ENCODE measurements at regions not wholly inside any gene's neighbourhood (a gene's known extent, or its start where the extent isn't known, plus 50 kb on each side); places are given as distances from the start of the nearest gene placed in this dataset.

DNA sequence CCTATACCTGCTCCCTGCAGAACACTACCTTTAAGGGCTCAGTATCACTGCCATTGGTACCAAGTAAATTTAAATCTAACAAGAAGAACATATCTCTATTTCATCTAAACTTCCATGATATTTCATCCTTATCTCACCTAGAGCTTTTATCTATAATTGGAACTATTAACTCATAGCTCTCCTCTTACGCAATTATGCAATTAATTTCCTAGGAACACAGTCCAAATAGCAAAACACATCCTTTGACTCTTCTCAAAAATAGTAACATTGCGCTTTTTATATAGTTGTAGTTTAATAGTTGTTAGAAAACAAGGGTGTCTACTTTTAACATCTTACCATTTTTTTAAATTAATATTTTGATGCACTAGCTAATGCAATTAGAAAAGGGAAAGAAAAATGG, 986.8 kb upstream of the SLC35B3 start:
- no peak for TF ChIP-seq MAFK (IDR thresholded peaks at IDR 0.05; ENCODE audit: low read depth, low read length)
- TF ChIP-seq, protein P1, sequence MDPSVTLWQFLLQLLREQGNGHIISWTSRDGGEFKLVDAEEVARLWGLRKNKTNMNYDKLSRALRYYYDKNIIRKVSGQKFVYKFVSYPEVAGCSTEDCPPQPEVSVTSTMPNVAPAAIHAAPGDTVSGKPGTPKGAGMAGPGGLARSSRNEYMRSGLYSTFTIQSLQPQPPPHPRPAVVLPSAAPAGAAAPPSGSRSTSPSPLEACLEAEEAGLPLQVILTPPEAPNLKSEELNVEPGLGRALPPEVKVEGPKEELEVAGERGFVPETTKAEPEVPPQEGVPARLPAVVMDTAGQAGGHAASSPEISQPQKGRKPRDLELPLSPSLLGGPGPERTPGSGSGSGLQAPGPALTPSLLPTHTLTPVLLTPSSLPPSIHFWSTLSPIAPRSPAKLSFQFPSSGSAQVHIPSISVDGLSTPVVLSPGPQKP (IDR thresholded peaks at IDR 0.05; ENCODE audit: borderline replicate concordance, low read depth, low read length): no peak
- TF ChIP-seq CHD1 (IDR thresholded peaks at IDR 0.05; ENCODE audit: low read depth, low read length): no peak
- TF ChIP-seq, protein P2, sequence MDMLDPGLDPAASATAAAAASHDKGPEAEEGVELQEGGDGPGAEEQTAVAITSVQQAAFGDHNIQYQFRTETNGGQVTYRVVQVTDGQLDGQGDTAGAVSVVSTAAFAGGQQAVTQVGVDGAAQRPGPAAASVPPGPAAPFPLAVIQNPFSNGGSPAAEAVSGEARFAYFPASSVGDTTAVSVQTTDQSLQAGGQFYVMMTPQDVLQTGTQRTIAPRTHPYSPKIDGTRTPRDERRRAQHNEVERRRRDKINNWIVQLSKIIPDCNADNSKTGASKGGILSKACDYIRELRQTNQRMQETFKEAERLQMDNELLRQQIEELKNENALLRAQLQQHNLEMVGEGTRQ (IDR thresholded peaks at IDR 0.05; ENCODE audit: low read depth, low read length): no peak
- TF ChIP-seq CEBPB (IDR thresholded peaks at IDR 0.05; ENCODE audit: low read depth, low read length): peak; percentile 74
- TF ChIP-seq, protein P3, sequence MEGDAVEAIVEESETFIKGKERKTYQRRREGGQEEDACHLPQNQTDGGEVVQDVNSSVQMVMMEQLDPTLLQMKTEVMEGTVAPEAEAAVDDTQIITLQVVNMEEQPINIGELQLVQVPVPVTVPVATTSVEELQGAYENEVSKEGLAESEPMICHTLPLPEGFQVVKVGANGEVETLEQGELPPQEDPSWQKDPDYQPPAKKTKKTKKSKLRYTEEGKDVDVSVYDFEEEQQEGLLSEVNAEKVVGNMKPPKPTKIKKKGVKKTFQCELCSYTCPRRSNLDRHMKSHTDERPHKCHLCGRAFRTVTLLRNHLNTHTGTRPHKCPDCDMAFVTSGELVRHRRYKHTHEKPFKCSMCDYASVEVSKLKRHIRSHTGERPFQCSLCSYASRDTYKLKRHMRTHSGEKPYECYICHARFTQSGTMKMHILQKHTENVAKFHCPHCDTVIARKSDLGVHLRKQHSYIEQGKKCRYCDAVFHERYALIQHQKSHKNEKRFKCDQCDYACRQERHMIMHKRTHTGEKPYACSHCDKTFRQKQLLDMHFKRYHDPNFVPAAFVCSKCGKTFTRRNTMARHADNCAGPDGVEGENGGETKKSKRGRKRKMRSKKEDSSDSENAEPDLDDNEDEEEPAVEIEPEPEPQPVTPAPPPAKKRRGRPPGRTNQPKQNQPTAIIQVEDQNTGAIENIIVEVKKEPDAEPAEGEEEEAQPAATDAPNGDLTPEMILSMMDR (conservative IDR thresholded peaks at IDR 0.05; ENCODE audit: low read depth, low read length): no peak
- TF ChIP-seq SMC3 (IDR thresholded peaks at IDR 0.05; ENCODE audit: low read depth, low read length): no peak
- no peaks in the 10 kb centered on the region for H3K9me3 ChIP-seq (ENCODE audit: control insufficient read depth, insufficient read depth, low read length)
- no peak overlapping the region for H3K18ac ChIP-seq (ENCODE audit: low read depth, low read length)
- intact Hi-C loops (cut with micrococcal nuclease) (no loop called here), dilution Hi-C loops (cut with HindIII; ENCODE audit: low sequenced_read_pairs, unreplicated experiment) (no loop called here), in situ Hi-C loops (cut with MboI; ENCODE audit: low sequenced_read_pairs) (no loop called here)
- no CpG with 5 or more reads among the region's 2 CpGs for WGBS, 2 experiments (ENCODE audit: extremely low coverage in 2 of 2, insufficient read length in 1 of 2)
- CTCF ChIA-PET: no interaction called here
- H3K4me2 ChIP-seq (ENCODE audit: low read depth, low read length): no peak overlapping the region
- no peaks in the 10 kb centered on the region for H3K4me1 ChIP-seq (ENCODE audit: control insufficient read depth, insufficient read depth, low read length)
- no peak overlapping the region for H2BK120ac ChIP-seq (ENCODE audit: low read depth, low read length)
- no peak overlapping the region for H3K23ac ChIP-seq (ENCODE audit: low read depth, low read length)
- DNase-seq (no peak), ATAC-seq (ENCODE audit: low read depth) (no peak)
- H4K20me1 ChIP-seq (ENCODE audit: insufficient read depth, low read length): no peaks in the 10 kb centered on the region
- no peak overlapping the region for H2BK5ac ChIP-seq (ENCODE audit: low read depth, low read length, poor library complexity, severe bottlenecking)
- no peaks in the 10 kb centered on the region for H3K36me3 ChIP-seq (ENCODE audit: control insufficient read depth, insufficient read depth, low read length)
- no peak overlapping the region for H3K4ac ChIP-seq (ENCODE audit: low read depth, low read length)
- H3K56ac ChIP-seq (ENCODE audit: extremely low read depth, insufficient read depth, low read length): no peak overlapping the region
- no peak overlapping the region for H3K14ac ChIP-seq (replicated peaks; ENCODE audit: low read depth, low read length)
- POLR2A ChIA-PET (ENCODE audit: unreplicated experiment): no interaction called here
- no peak overlapping the region for H2BK15ac ChIP-seq (ENCODE audit: low read depth, low read length)
- BruUV-seq (replicated peaks): no TSS peak
- H3K27ac ChIP-seq (ENCODE audit: insufficient read depth, low read length): no peak overlapping the region
- H3K79me1 ChIP-seq (ENCODE audit: low read depth in 1 of 2, low read length in 2 of 2): no peaks in the 10 kb centered on the region
- no peaks in the 10 kb centered on the region for H3K27me3 ChIP-seq (ENCODE audit: control insufficient read depth, insufficient read depth, low read length)
- no peak overlapping the region for H2BK20ac ChIP-seq (ENCODE audit: low read depth, low read length)
- H2AK5ac ChIP-seq (ENCODE audit: low read depth, low read length): no peak overlapping the region
- H3K9me1 ChIP-seq (ENCODE audit: insufficient read depth, low read length): no peaks in the 10 kb centered on the region
- H3K9ac ChIP-seq (ENCODE audit: low read depth, low read length): no peak overlapping the region
- H4K8ac ChIP-seq (ENCODE audit: low read depth in 2 of 2, low read length in 2 of 2): no peak overlapping the region
- no peak overlapping the region for H2AK9ac ChIP-seq (replicated peaks; ENCODE audit: low read depth, low read length, poor library complexity)
- no peak overlapping the region for H4K91ac ChIP-seq (ENCODE audit: insufficient read depth, low read depth, low read length)
- H3K4me3 ChIP-seq (ENCODE audit: insufficient read depth, low read depth, low read length): no peak overlapping the region
- H4K5ac ChIP-seq (ENCODE audit: low read depth, low read length): no peak overlapping the region
- no peak overlapping the region for H2AFZ ChIP-seq (replicated peaks; ENCODE audit: low read length, poor library complexity)
